Stomach (tissue), 8 donors: ENCODE measurements at regions not wholly inside any gene's neighbourhood (a gene's known extent, or its start where the extent isn't known, plus 50 kb on each side); places are given as distances from the start of the nearest gene placed in this dataset.

Source experiments
- DNase-seq, 2 donors: peaks; one replicate each; pipeline versions ENCODE4 v3.0.0 to v3.0.0-alpha.2; 2013 to 2019
- H3K27ac ChIP-seq, 5 donors: fragments of 200-600 bp in 4 of 5; sonication (generic) in 4 of 5; one replicate each; pipeline ENCODE4 v1.5.1; 2013 to 2019; ENCODE audit warnings: mild to moderate bottlenecking in 1 of 5, moderate library complexity in 1 of 5
- H3K27me3 ChIP-seq, 3 donors: fragments of 200-600 bp; sonication (generic); one replicate each; pipeline ENCODE4 v1.5.1; 2017 to 2019; ENCODE audit warnings: mixed run types in 1 of 3
- H3K36me3 ChIP-seq, 4 donors: fragments of 200-600 bp; sonication (generic); 1 replicate in 3 of 4; 2 replicates in 1 of 4; pipeline ENCODE4 v1.5.1; 2016 to 2019
- H3K4me1 ChIP-seq, 4 donors: fragments of 200-600 bp; sonication (generic); one replicate each; pipeline ENCODE4 v1.5.1; 2016 to 2019
- H3K4me3 ChIP-seq, 4 donors: fragments of 200-600 bp; sonication (generic) in 3 of 4; one replicate each; pipeline ENCODE4 v1.5.1; 2016 to 2019; ENCODE audit warnings: mild to moderate bottlenecking in 1 of 4
- H3K9me3 ChIP-seq, 4 donors: fragments of 200-600 bp; sonication (generic); one replicate each; pipeline ENCODE4 v1.5.1; 2016 to 2019
- CTCF ChIP-seq, 7 experiments: fragments of 450-650 bp in 4 of 7; fragments of 200-600 bp in 3 of 7; sonication (generic) in 3 of 7; IDR thresholded peaks; one replicate each; pipeline ENCODE4 v1.5.1; 2016 to 2019; ENCODE audit warnings: antibody characterized with exemption in 7 of 7, control low read depth in 2 of 7, mild to moderate bottlenecking in 1 of 7
- EP300 ChIP-seq: sonication (generic); formaldehyde crosslinking; IDR thresholded peaks from one replicate; pipeline ENCODE4 v1.6.1; 2017; ENCODE audit warnings: antibody characterized with exemption
- POLR2A ChIP-seq, 4 donors: fragments of 450-650 bp; IDR thresholded peaks; one replicate each; pipeline ENCODE4 v1.6.1; 2016; ENCODE audit warnings: antibody characterized with exemption in 4 of 4, control low read depth in 2 of 4, mild to moderate bottlenecking in 1 of 4, moderate library complexity in 1 of 4
- POLR2AphosphoS5 ChIP-seq, 3 donors: sonication (generic); formaldehyde crosslinking; IDR thresholded peaks; one replicate each; pipeline ENCODE4 v1.6.1; 2016; ENCODE audit warnings: antibody characterized with exemption in 3 of 3
- WGBS, 5 donors: extraction: QIAGEN DNeasy Blood & Tissue Kit in 3 of 5; methylation state at CpG; one replicate each; pipeline versions ENCODE4 v1.1.5 to v1.1.7; 2013 to 2018; 5-methylcytosine and 5-hydroxymethylcytosine counted together
- intact Hi-C: fragments of 100-400 bp; cut with DNase I; formaldehyde crosslinking; loops from one replicate; pipeline ENCODE4 v1.15.1; 2023; ENCODE audit warnings: low total_unique reads
- donor health status: healthy with polysubstance abuse.
- donor health status: Bipolar disorder and iron deficiency.
- donor health status: healthy.

- no peaks in the 10 kb centered on the region for H3K4me1 ChIP-seq
- no peak overlapping the region for H3K4me3 ChIP-seq
- WGBS, 5 donors = 74 to 80% (median 77%) methylated on average over 13 of the region's 13 CpGs
- intact Hi-C loops = no loop called here
- H3K27ac ChIP-seq = no peak overlapping the region
- no peaks in the 10 kb centered on the region for H3K27me3 ChIP-seq
- no peak for DNase-seq
- no peaks in the 10 kb centered on the region for H3K36me3 ChIP-seq
- H3K9me3 ChIP-seq = no peaks in the 10 kb centered on the region
- TF ChIP-seq POLR2AphosphoS5 (IDR thresholded peaks at IDR 0.05) (no peak), EP300 (no peak), CTCF (IDR thresholded peaks at IDR 0.05) (no peak), POLR2A (IDR thresholded peaks at IDR 0.05) (no peak)
Observed at GRCh38 chr4:132592340-132592739, 556.8 kb upstream of the PCDH10 start.

GRCh38 chr4:132592850-132593249 is 556.2 kb upstream of the PCDH10 start:
- no peak overlapping the region for H3K4me3 ChIP-seq
- peaks cover 0 to under 1% (median 0%) of the 10 kb centered on the region in 4 donors for H3K9me3 ChIP-seq
- TF ChIP-seq POLR2A (IDR thresholded peaks at IDR 0.05) (no peak), CTCF (IDR thresholded peaks at IDR 0.05) (no peak), EP300 (no peak), POLR2AphosphoS5 (IDR thresholded peaks at IDR 0.05) (no peak)
- WGBS, 5 donors = 73 to 90% (median 86%) methylated on average over 2 of the region's 2 CpGs
- no peaks in the 10 kb centered on the region for H3K36me3 ChIP-seq
- no peaks in the 10 kb centered on the region for H3K27me3 ChIP-seq
- no peaks in the 10 kb centered on the region for H3K4me1 ChIP-seq
- no peak overlapping the region for H3K27ac ChIP-seq
- DNase-seq = no peak
- intact Hi-C loops = no loop called here

- H3K36me3 ChIP-seq = no peaks in the 10 kb centered on the region
- H3K27me3 ChIP-seq = no peaks in the 10 kb centered on the region
- H3K9me3 ChIP-seq = peaks cover 0 to 5% (median 0%) of the 10 kb centered on the region in 4 donors
- WGBS, 5 donors = 52 to 66% (median 60%) methylated on average over 4 of the region's 4 CpGs
- H3K4me1 ChIP-seq = no peaks in the 10 kb centered on the region
- intact Hi-C loops = no loop called here
- no peak overlapping the region for H3K27ac ChIP-seq
- no peak for DNase-seq
- no peak overlapping the region for H3K4me3 ChIP-seq
- TF ChIP-seq CTCF (IDR thresholded peaks at IDR 0.05) (no peak), POLR2A (IDR thresholded peaks at IDR 0.05) (no peak), EP300 (no peak), POLR2AphosphoS5 (IDR thresholded peaks at IDR 0.05) (no peak)
Observed at GRCh38 chr4:132593717-132594400, 555.2 kb upstream of the PCDH10 start.

- WGBS, 5 donors = 84 to 97% (median 90%) methylated on average over 1 of the region's 1 CpG
Observed at GRCh38 chr4:132596186-132596585, 552.9 kb upstream of the PCDH10 start.

More at GRCh38 chr4:132596186-132596585, 552.9 kb upstream of the PCDH10 start:
- Histone ChIP-seq H3K36me3 (no peaks in the 10 kb centered on the region), H3K9me3 (peaks cover 0 to 5% (median 0%) of the 10 kb centered on the region in 4 donors), H3K27ac (no peak overlapping the region), H3K27me3 (no peaks in the 10 kb centered on the region), H3K4me1 (no peaks in the 10 kb centered on the region), H3K4me3 (no peak overlapping the region)
- intact Hi-C loops = no loop called here
- TF ChIP-seq POLR2A (IDR thresholded peaks at IDR 0.05) (no peak), CTCF (IDR thresholded peaks at IDR 0.05) (no peak), EP300 (no peak), POLR2AphosphoS5 (IDR thresholded peaks at IDR 0.05) (no peak)
- no peak for DNase-seq
